ENCODE measurements at regions not wholly inside any gene's neighbourhood (a gene's known extent, or its start where the extent isn't known, plus 50 kb on each side); places are given as distances from the start of the nearest gene placed in this dataset.

- no peaks in the 10 kb centered on the region for H4K20me1 ChIP-seq (replicated peaks in 1 of 2; ENCODE audit: control insufficient read depth in 1 of 2, insufficient read depth in 2 of 2, low read length in 2 of 2)
- H2AK5ac ChIP-seq (ENCODE audit: low read depth, low read length) = no peak overlapping the region
- H3K56ac ChIP-seq (replicated peaks; ENCODE audit: insufficient read length, low read depth, low read length) = no peak overlapping the region
- no peak overlapping the region for H3K4me3 ChIP-seq (ENCODE audit: extremely low read depth in 1 of 4, insufficient read depth in 2 of 4, low read depth in 3 of 4, low read length in 4 of 4)
- no peak overlapping the region for H2BK120ac ChIP-seq (replicated peaks; ENCODE audit: low read depth, low read length)
- no peak overlapping the region for H2BK12ac ChIP-seq (ENCODE audit: low read depth, low read length)
- no peak overlapping the region for H3K9ac ChIP-seq (replicated peaks in 1 of 4; ENCODE audit: extremely low read depth in 1 of 4, low read depth in 3 of 4, low read length in 3 of 4)
- no peak overlapping the region for H2BK20ac ChIP-seq (ENCODE audit: low read length)
- H4K91ac ChIP-seq (replicated peaks; ENCODE audit: insufficient read length, low read length) = no peak overlapping the region
- H4K8ac ChIP-seq (ENCODE audit: extremely low read depth, insufficient read depth, low read length) = no peak overlapping the region
- ChIA-PET CTCF (ENCODE audit: partially characterized antibody) (interaction anchor here (0.9 kb wide), 1 partner anchor 819 kb away, joined by 3 read pairs; no protein-coding TSS in a partner anchor), POLR2A (ENCODE audit: partially characterized antibody) (no interaction called here)
- no peak overlapping the region for H3K18ac ChIP-seq (ENCODE audit: extremely low read depth, low read length)
- no peaks in the 10 kb centered on the region for H3K79me2 ChIP-seq (ENCODE audit: control insufficient read depth in 1 of 2, insufficient read depth in 2 of 2, low read length in 2 of 2)
- no peaks in the 10 kb centered on the region for H3K27me3 ChIP-seq (replicated peaks in 1 of 4; ENCODE audit: control insufficient read depth in 3 of 4, extremely low read depth in 1 of 4, insufficient read depth in 3 of 4, low read length in 3 of 4)
- H3K23me2 ChIP-seq (ENCODE audit: low read depth, low read length) = no peaks in the 10 kb centered on the region
- no peaks in the 10 kb centered on the region for H3K79me1 ChIP-seq (ENCODE audit: low read depth, low read length)
- H3K27ac ChIP-seq (ENCODE audit: low read depth, low read length) = no peak overlapping the region
- no peak overlapping the region for H3K14ac ChIP-seq (ENCODE audit: insufficient read length)
- DNase-seq (ENCODE audit: low read depth in 1 of 2, low spot score in 2 of 2) (no peak), FAIRE-seq (no peak)
- no peak overlapping the region for H3K23ac ChIP-seq (ENCODE audit: insufficient read length)
- H3K36me3 ChIP-seq (ENCODE audit: control insufficient read depth in 2 of 4, insufficient read depth in 4 of 4, low read length in 3 of 4) = no peaks in the 10 kb centered on the region
- TF ChIP-seq POU5F1 (IDR thresholded peaks at IDR 0.05; ENCODE audit: low read depth, low read length) (no peak), CBX8 (IDR thresholded peaks at IDR 0.05; ENCODE audit: borderline replicate concordance, low read depth, low read length) (no peak), BCL11A (IDR thresholded peaks at IDR 0.05; ENCODE audit: low read depth in 2 of 2, low read length in 2 of 2) (no peak), CBX5 (IDR thresholded peaks at IDR 0.05; ENCODE audit: low read depth, low read length) (no peak), TBP (IDR thresholded peaks at IDR 0.05; ENCODE audit: low read depth, low read length) (no peak), RBBP5 (IDR thresholded peaks at IDR 0.05; ENCODE audit: borderline replicate concordance, low read depth, low read length) (no peak), FOSL1 (IDR thresholded peaks at IDR 0.05; ENCODE audit: insufficient read depth, low read depth, low read length) (no peak), RXRA (IDR thresholded peaks at IDR 0.05; ENCODE audit: insufficient read depth, low read depth, low read length) (no peak), SIRT6 (IDR thresholded peaks at IDR 0.05; ENCODE audit: low read length) (no peak), EP300 (IDR thresholded peaks at IDR 0.05; ENCODE audit: borderline replicate concordance in 1 of 2, low read depth in 2 of 2, low read length in 2 of 2) (no peak), SUZ12 (IDR thresholded peaks at IDR 0.05; ENCODE audit: low read length) (no peak), POLR2A (IDR thresholded peaks at IDR 0.05; ENCODE audit: control extremely low read depth in 1 of 2, low read depth in 2 of 2, low read length in 2 of 2) (no peak), ATF2 (IDR thresholded peaks at IDR 0.05; ENCODE audit: low read length) (no peak)
- H2BK5ac ChIP-seq (ENCODE audit: low read depth, low read length) = no peak overlapping the region
- no peak overlapping the region for H3K4me2 ChIP-seq (ENCODE audit: insufficient read depth in 1 of 2, low read depth in 2 of 2, low read length in 2 of 2)
- no peak overlapping the region for H2BK15ac ChIP-seq (ENCODE audit: low read length)
- H2AFZ ChIP-seq (ENCODE audit: low read length) = no peak overlapping the region
- no peak overlapping the region for H3K4ac ChIP-seq (replicated peaks; ENCODE audit: insufficient read length, low read depth, low read length)
- no peaks in the 10 kb centered on the region for H3K4me1 ChIP-seq (replicated peaks in 1 of 4; ENCODE audit: control insufficient read depth in 3 of 4, insufficient read depth in 4 of 4, low read length in 3 of 4)
- no peaks in the 10 kb centered on the region for H3K9me3 ChIP-seq (ENCODE audit: insufficient read depth in 2 of 2, low read depth in 1 of 2, low read length in 1 of 2)
- H4K5ac ChIP-seq (ENCODE audit: insufficient read length, low read depth, low read length) = no peak overlapping the region
These were observed 119.6 kb upstream of the EPHA3 start for GRCh38 chr3:88987776-88988175.

Measured in H1 (cell line).